DMS153 (cell line): ENCODE measurements at regions not wholly inside any gene's neighbourhood (a gene's known extent, or its start where the extent isn't known, plus 50 kb on each side); places are given as distances from the start of the nearest gene placed in this dataset.
"Not testable (repeated sequence)": the region's sequence is repeated elsewhere in the genome, so short reads cannot be mapped to it uniquely, and the experiment has no call there.

Experiments used
- DNase-seq: peaks from one replicate; lab custom pipeline; 2025; lab: John Stamatoyannopoulos, UW

DNA sequence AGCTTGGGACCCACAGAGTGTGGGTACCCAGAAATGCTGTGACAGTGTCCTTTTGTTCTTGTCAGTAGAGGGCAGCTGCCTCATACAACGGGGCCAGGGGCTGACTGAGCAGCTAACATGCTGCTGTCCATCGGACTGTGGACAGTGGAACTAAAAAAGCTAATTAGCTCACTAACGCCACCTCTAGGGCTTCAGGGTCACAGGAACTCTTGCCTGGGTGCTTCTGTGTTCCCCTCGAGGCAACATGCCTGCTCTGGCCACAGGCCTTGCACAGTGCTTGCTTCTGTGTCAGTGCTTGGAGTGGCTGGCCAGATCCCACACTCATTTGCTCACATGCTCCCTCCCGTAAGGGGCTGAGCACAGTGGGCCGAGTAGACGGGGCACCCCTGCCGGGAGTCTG is 377.0 kb downstream of the OLFM4 start:
- no peak for DNase-seq

- no peak for DNase-seq
Observed at GRCh38 chr13:53408306-53408705, 379.7 kb downstream of the OLFM4 start.

- no peak for DNase-seq
Observed at GRCh38 chr13:53408847-53409568, 380.4 kb downstream of the OLFM4 start.

DNA sequence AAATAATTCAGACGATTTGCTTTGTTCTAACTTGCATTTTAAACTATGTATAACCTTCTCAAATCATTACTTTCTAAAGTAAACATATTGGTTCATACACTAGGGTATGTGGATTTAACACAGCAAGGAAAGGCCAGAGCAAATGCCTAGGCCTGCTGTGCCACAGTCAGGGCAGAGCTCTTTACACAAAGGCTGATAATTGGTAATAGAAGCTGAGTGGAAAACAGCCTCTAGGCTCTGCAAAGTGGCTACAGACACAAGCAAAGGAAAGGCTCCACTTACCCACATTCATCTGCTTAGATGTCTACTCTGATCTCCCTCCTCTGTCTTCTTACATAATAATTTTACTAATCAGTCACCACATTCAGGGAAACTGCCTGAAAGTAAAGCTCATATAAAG is 382.9 kb downstream of the OLFM4 start:
- no peak for DNase-seq

DNA sequence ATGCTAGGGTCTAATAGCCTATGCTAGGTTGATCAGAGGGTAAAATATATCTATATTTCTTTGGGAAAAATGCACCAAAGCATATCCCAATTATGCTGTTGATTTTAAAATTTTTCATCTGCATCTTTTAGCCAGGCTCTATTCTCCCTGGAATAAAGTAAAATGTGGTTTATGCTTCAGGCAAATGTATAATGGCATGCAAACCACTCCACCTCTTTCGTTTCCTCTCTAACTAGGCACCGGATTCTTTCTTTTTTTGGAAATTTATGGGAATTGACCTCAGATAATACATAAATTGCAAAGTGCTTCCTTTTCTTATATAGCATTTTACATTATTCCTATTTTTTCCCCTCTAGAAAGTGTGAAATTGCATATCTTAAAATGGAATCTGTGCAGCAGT is 386.5 kb downstream of the OLFM4 start:
- DNase-seq, result no peak

DNA sequence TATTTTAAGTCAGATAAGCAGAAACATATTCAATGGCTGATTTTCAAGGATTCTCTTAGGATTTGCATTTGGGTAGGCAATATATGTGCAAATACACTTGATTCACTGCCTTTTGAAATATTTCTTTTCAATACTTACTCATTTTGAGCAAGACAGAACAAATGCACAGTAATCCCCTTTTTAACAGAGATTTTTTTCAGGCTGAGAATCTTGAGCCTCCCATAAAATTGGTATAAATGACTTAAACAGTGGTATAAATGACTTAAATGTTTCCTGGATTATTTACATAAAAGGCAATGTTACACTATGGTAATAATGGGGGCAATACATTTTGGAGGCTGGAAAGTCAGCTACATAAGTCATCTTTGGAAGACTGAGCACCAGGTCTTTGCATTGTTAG is 389.0 kb downstream of the OLFM4 start:
- DNase-seq, result no peak

GRCh38 chr13:53422415-53422814 is 393.8 kb downstream of the OLFM4 start:
- no peak for DNase-seq

- DNase-seq, result no peak
Observed at GRCh38 chr13:53436396-53436795, 407.8 kb downstream of the OLFM4 start.

DNA sequence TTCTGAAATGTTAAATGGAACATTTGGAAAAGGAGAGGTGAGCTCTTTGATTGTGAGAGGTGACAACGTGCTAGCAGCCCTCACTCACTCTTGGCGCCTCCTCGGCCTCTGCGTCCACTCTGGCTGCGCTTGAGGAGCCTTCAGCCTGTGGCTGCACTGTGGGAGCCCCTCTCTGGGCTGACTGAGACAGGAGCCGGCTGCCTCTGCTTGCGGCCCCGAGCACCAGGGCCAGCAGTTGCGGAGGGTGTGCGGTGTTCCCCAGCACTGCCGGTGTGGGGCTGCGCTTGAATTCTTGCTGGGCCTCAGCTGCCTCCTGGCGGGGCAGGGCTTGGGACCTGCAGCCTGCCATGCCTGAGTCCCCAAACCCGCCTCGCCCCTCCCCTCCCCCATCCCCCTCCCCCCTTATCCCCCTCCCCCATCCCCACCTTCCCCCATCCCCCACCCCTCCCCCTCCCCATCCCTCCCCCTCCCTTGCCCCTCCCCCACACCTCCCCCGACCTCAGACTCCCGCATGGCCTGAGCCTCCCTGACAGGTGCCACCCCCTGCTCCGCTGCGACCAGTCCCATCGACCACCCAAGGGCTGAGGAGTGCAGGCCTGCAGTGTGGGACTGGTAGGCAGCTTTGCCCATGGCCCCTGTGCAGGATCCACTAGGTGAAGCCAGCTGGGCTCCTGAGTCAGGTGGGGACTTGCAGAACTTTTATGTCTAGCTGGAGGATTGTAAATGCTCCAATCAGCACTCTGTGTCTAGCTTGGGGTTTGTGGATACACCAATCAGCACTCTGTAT is 411.0 kb downstream of the OLFM4 start:
- DNase-seq, result no peak

GRCh38 chr13:53442979-53443378 is 414.4 kb downstream of the OLFM4 start:
- DNase-seq, result no peak

DNA sequence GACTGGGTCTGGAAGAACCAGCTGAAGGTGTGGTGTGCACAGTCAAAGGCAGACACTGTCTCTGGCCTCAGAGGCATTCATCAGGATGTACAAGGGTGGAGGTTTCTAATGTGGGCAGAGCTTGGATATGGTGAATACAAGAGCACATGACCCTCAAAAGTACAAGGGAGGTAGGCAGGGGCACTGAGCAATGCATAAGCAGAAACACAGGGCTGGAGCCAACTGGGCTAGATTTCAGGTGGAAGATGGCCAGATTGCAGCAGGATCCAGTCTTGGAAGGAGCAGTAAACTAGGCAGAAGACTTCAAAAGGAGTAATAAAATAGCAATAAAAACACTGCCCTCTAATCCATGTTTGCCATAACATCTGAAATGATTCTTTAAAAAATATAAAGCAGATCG is 417.1 kb downstream of the OLFM4 start:
- no peak for DNase-seq

DNA sequence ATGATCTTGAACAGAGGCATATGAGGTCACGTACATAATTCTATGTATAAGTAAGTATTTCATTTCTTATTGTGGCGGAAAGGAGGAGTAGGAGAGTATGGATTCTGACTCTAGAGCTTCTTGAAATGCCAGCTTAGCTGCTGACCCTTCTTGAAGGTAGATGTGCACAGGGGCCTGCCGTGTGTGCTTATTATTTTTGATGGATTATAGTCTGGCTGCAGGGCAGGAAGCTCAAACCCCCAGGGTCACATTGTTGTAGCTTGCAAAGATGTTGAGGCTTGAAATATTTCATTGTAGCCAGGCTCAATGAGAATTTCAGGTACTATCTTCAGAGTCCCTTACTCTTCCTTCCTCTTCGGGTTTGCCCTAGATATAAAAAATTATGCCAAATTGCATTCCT is 418.8 kb downstream of the OLFM4 start:
- DNase-seq, result no peak

- no peak for DNase-seq
Observed at GRCh38 chr13:53447863-53448262, 419.2 kb downstream of the OLFM4 start.

DNA sequence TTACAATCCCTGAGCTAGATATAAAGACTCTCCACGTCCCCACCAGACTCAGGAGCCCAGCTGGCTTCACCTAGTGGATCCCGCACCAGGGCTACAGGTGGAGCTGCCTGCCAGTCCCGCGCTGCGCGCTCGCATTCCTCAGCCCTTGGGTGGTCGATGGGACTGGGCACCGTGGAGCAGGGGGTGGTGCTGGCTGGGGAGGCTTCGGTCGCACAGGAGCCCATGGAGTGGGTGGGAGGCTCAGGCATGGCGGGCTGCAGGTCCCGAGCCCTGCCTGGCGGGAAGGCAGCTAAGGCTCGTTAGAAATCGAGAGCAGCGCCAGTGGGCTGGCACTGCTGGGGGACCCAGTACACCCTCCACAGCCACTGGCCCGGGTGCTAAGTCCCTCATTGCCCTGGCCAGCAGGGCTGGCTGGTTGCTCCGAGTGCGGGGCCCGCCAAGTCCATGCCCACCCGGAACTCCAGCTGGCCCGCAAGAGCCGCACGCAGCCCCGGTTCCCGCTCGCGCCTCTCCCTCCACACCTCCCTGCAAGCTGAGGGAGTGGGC is 423.7 kb downstream of the OLFM4 start:
- not testable (repeated sequence) for DNase-seq

DNA sequence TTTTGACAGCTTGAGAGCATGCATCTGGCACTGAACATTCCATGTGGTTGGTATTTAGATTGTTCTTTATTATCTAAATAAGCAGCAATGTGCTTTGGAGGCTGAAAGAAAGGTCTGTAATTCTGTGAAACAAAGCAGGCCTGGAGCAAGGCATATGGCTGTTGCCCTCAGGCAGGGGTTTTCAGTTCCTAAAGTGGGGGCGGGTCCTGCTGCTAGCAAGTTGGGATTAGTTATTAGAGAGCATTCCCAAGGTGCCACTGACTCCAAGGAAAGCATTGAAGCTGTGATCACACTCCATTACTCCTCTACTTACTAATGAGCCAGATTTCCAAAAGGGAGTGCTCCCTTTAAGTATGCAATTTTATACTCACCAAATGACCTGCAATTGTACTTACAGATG is 432.2 kb downstream of the OLFM4 start:
- no peak for DNase-seq

- DNase-seq, result no peak
Observed at GRCh38 chr13:53463106-53463505, 434.5 kb downstream of the OLFM4 start.

GRCh38 chr13:53466576-53466975 is 438.0 kb downstream of the OLFM4 start:
- no peak for DNase-seq

GRCh38 chr13:53473397-53473796 is 444.8 kb downstream of the OLFM4 start:
- no peak for DNase-seq

- DNase-seq, result no peak
Observed at GRCh38 chr13:53474878-53475277, 446.3 kb downstream of the OLFM4 start.

DNA sequence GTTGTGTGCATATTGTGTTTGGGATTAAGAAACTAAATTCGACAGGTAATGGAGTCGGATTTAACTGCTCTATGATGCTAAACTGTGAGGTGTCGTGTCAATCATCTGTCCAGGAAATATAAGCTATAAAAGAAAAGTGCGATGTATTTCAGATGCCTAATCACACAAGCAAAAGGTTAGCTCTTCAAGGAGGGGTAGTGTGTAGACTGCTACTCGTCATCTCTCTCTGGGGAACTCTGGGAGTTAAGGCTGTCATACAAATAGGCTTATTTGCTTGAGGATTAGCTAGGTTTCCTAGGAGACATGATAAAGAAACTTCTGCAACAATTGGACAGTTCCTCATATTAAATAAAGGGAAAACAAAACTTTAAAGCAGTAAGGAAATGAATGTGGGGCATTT is 462.1 kb downstream of the OLFM4 start:
- no peak for DNase-seq

DNA sequence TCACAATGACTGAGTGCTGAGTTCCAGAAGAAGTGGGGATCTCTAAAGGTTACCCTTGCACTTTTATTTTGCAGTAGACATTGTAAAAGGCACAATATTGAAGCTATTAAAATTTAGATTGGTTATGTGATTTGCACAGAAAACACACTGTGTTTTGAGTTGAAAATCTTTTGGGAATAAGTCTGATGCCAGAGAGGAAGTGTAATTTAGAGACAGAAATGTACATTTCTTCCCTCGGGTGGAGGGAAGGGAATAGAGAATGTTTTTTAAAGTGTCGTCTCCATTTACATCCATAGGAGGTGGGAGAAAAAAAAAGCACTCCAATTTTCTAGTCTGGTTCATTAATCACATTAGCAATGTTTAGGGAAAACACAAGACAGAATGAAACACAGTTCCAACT is 465.8 kb downstream of the OLFM4 start:
- DNase-seq, result no peak

GRCh38 chr13:53499576-53500133 is 471.0 kb downstream of the OLFM4 start:
- peak; percentile 54 for DNase-seq

DNA sequence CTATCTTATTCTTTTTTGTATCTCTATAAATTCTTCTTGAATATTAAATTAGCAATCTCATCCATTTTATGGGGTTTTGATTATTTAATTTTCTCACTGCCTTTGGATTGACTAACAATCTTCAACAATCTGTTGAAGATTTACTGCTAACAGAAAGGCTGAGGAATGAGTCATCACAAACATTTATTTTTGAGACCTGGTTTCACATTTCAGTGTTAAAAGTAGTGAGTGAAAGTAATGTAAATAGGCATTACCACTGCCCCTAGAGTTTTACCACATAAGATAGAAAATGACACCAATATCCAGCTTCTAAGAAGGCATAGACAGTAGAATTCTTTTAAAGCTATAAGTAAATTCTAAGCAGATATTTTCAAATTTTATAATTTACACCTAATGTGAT is 472.8 kb downstream of the OLFM4 start:
- no peak for DNase-seq
